Fibroblast of skin of back (primary cell): ENCODE measurements at regions not wholly inside any gene's neighbourhood (a gene's known extent, or its start where the extent isn't known, plus 50 kb on each side); places are given as distances from the start of the nearest gene placed in this dataset.

Experiments
- DNase-seq: peaks from one replicate; pipeline ENCODE4 v3.0.0-alpha.2; 2013

DNA sequence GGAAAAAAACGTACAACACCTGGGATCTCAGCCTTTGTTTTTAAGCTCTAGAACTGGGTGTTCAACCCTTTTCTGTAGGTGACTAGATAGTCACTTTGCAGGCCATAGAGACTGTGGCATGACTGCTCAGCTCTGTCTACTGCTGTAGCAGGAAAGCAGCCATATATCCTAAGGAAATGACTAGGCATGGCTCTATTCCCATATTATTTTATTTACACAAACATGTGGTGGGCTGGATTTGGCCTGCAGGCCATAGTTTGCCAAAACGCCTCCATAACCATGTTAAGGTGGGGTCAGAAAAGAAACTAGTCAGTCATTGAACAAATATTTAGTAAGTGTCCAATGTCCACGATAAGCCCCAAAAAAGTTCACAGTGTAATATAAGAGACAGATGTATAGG is 452.5 kb downstream of the MCTP2 start:
- no peak for DNase-seq

DNA sequence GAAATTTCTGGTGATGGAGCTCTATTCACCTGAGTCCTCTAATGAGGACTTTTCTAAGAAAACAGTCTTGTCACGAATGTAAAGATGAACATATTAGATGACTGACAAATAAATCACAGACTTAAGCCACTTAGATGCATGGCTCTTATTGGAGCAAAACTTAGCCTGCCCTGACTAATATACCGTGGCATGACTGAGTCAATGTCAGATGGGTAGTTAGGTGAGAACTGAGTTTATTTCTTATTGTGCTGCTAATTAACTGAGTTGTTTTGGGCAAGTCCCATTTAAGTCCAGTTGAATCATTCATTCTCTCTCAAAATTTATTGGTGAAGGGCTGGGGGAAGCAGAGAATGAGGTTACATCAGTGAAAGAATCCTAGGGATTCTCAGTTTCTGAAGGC is 459.8 kb downstream of the MCTP2 start:
- no peak for DNase-seq

DNA sequence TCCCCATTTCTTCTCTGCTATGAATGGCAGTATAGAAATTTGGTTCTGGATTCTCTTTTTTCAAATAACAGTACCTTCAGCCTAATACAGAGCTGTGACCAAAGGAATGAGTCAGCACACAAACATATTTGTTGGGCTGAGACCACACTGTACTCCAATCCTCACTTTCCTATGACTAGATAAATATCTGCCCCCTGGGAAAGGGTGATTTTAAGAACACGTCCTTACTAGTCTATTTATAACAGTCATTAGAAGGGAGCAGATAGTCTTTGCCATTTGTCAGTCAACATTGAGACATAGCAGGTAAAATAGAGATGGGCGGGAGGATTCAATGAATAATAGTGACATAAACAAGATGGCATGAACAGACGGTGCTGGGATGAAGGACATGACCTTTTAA is 461.3 kb downstream of the MCTP2 start:
- no peak for DNase-seq

DNA sequence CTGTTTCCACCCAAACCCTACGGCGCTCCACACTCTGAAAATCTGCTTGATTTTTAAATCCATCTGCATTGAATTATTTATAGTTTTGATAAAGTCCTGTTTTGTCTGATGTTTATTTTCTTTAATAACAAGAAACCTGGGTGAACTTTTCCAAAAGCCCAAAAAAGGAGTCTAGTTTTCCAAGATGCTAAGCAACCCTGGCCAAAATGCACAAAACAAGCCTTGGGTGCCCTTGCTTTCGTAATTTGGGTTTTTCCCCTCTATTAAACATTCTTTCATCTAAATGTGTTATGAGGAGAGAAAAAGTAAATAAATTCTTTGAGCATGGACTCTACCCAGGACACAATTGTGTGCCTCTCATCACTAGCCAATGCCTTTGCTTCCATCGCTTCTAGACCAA is 468.9 kb downstream of the MCTP2 start:
- DNase-seq: no peak

DNA sequence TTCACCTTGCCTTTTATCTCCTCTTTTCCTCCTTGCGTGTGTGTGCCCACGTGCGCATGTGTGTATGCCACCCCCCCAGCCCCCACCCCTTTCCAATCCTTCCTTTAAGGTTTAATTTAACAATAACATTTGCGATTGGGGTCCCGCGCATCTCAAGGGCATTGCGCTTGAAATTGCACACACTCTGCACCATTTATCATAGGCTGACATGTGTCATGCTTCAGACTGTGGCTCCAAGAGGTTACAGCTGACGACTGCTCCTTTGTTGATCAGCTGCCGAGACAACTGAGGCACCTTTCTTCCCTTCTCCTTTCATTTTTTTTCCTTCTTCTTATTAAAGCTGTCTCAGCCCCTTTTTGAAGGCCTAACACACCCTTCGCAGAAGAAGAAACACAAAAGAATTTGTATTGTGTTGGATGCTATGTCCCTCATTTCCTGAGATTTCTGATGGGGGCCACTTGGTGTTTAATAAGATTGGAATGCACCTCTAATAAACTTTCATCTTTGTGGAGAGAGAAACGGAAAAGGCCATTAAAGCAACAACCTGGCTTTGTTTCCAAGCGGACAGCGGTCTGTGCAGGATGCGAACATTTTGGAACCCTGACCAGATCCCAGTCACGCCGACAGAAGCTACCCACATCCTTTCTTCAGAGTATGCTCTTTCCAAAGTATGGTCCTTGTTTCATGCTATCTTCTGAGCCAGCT is 470.1 kb downstream of the MCTP2 start:
- no peak for DNase-seq

DNA sequence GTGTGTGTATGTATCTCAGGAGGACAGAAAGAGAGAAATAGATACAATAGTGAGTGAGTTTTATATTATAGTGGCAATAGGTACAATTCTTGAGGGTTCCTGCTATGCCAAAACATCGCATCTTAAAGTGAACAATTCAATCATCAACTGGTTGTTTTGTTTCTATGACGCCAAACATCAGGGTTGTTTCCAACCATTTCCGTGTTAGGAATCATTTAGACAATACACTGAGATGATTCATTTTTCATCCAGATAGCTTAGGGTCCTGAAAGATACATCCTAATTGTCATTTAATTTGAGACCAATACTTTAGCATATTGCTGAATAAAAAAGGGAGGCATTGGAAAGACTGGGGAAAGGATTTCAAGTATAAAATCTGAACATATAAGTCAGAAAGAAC is 472.2 kb downstream of the MCTP2 start:
- DNase-seq: no peak

DNA sequence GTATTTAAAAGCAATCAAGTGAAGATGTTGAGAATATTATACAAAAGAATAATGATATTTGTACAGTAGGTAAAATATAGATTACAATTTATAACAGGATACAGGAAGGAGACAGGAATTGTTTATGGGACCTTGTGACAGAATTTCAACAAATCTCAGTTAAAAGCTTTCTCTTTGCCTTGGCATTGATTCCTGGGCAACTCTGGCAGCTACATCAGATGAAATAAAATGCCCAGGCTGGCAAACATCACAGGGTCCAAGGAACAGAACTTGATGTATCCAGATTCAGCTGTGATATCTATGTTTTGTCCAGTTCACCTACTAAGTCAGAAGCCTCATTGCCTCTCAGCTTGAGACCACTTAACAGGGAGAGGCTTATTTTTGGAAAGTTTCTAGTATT is 473.1 kb downstream of the MCTP2 start:
- DNase-seq: no peak

DNA sequence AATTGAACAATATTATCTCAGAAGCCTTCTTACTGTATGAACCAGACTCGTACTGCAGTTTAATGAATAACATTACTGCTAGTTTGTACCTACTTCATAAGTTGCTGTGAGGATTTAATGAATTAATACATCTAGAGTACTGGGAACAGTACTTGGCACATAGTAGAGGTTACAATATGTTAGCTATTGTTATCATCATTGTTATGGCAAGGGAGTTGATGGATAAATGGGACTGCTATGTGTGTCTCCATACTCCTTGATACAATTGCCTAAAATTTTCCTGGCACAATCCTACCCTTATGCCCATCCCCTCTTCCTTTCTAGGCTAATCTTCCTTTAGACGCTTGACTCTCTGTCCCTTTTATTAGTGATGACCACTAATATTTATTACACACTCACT is 473.6 kb downstream of the MCTP2 start:
- no peak for DNase-seq

DNA sequence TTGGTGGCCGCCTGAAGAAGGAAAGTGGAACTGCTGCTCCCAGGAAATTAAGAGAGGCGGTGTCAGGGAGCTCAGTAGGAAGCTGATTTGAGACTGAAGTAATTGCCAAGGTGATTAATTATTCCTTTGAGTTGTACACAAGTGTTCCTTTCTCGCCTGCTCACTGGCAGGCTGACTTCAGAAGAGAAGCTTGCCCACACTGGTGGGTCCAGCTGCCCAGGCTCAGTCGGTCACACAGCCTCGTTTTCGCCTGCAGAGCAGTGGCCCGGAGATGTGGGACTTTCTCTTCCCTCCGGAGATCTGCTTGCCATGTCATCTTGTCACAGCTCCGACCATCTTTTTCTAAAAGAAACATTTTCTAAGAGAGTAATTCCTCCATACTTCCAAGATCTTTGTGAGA is 478.0 kb downstream of the MCTP2 start:
- no peak for DNase-seq

DNA sequence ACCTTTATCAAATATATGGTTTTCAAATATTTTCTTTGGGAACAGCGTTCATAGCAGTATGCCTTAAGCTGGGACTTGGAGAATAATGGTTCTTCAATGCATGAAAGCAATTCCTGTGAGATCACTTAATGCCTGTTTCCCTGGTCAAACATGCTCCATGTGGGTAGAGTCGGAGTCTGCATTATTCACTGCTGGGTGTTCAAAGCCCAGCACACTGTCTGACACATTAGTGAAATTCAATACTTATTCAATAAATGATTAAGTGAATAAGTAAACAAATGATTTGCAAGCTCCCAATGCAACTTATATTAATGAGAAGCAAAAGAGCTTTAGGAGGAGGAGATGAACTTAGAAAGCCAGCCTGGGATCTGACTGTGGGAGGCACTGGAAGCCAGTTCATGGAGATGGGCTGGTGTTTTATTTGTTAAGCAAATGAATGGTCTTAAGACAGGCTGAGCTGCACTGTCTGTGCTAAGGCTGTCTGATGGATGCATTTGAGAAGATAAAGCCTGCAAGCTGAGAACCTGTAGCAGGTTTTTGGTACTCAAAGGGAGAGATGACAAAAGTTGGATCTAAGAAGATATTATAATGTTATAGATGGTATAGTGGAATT is 490.8 kb downstream of the MCTP2 start:
- DNase-seq: no peak

DNA sequence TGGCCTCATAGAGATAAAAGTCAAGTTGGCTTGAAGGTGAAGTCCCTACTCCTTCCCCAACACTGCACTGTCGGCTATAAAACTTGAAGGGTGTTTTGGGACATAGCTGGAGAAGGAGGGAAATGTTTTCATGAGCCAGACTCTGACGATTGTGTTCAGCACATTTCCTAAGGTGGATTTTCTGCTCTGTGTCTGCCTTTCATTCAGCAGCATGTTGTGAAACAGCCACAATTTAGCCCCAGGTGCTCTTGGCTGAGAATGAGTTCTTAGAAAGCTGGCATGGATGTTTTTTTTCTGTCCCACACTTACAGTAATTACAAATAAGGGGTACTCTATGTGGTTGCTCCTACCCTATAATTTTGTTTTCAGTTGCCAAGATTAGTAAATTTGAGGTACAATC is 492.4 kb downstream of the MCTP2 start:
- DNase-seq: no peak

DNA sequence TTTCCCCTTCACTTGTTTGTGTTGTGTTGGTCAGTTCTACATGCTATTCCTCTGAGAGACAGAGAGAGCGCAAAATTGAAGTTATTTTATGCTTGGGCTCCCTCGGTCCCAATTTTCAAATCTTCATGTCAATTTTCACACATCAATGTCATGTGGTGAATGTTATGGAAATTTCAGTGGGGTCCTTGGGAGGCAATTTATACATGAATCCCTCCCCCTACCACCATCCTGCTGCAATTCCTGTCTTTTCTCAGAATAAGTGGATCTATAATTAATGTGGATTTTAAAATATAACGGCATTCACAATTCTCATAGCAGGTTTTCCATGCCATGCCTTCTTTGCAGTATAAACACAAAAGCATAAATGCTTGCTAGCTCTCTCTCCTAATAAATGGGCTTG is 499.9 kb downstream of the MCTP2 start:
- DNase-seq: no peak

DNA sequence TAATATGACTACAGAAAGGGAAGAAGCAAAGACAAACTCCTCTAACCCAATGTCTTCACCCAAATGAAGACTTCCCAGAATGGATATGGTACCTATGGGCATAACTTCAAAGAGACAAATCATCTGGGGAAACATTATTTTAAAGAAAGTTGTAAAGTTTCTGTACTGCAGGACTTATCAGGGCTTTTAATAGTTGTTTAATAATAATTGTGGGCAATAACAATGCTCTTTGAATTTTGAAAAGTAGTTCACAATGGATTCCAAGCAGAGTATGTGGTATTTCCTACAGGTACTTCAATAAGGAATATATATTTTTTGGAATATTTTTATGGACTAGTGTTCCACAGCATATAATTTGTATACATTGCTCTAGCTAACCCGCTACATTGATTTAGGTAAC is 503.1 kb downstream of the MCTP2 start:
- DNase-seq: no peak

DNA sequence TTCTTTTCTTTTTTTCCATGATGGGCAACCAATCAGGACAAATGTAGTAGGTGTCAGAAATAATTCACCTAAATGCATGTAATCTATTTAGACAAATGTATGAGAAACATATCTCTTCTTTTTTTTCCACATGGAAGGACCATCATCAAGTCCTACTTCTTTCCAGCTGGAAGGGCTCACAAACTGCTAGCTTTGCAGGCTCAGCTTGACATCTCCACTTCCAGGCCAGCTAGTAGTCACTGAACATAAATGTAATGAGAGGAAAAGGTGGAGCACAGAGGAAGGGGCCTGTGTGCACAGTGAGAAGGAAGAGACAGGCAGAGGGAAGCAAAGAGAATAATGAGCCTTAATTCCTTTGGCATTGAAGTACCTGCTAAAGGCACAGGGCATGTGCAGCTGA is 504.9 kb downstream of the MCTP2 start:
- no peak for DNase-seq

DNA sequence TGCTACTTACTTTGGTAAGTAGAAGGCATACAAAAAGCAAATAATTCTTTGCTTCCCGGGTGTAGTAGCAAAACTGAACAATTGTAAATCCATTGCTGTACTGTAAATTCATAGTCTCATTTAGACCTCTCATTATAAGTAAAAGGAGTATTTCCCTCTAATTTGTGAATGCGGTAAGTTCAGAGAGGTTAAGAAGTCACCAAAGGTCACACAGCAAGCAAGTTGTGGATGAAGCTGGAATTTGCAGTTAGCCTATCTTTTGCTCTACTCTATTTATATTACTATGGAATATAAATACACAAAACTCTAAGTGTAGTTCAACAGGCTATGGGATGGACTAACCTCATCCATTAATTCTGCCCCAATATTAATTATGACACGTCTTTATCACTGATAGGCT is 508.3 kb downstream of the MCTP2 start:
- no peak for DNase-seq

DNA sequence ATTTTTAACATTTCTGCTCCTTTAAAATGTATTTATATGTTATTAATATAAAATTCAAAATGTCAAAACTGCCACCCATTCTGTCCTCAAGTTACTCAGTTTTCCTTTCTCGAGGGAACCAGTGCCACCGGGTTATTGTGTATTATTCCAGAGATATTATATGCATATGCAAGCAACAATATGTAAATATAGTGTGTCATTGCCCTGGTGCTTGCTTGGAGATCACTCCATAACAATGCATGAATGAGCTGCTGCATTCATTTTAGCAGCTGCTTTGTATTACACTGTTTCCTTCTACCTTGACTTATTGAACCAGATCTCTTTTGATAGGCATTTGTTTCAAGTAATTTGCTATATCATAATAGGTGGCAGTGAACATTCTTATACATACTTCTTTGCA is 509.1 kb downstream of the MCTP2 start:
- no peak for DNase-seq

DNA sequence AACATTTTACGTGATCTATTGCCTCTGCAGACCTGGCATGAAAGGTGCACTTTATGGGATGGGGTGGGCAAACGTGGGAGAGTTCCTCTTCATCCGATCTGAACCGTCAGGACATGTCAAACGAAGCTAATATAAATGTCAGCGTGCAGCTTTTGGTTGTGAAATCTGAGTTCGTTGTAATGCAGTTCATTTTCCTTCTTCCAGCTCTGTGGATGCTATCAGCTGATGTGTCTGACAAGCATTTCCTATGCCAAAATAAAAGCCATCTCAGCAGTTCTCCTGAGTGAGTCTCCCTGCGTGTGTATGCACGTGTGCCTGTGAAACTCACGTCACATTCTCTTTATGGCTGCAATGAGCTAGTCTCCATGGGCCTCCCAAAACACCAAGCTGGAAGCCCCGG is 512.3 kb downstream of the MCTP2 start:
- DNase-seq: no peak

DNA sequence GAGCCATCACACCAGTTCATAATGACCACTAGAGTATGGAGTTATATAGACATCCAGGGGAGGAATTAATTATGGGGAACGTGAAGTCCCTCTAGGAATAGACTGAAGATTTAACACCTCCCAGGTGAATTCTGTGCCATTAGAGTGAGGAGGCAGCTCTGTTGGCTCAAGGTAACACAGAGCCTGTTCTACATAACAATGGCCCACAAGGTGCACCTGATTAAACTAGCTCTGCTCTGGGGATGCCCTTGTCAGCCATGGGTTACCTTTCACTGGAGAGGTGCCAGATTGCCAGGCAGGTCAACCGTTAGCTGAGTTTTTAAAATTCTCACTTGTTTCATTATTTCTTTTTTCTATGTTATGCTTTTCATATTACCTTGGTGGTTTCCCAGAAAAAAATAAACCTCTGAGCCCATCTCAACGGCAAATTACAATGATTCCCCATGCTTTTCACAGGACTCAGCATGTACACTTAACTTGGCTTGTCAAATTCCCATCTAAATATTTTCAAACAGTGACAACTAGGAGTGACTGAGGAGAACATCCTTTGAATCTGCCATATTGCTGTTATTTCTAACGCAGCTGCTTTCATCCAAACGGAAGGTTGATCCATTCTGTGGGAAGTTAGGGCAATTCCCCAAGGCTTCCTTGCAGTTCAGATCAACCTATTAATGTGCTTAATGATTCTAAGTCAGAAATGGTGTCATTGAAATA is 512.9 kb downstream of the MCTP2 start:
- DNase-seq: no peak

DNA sequence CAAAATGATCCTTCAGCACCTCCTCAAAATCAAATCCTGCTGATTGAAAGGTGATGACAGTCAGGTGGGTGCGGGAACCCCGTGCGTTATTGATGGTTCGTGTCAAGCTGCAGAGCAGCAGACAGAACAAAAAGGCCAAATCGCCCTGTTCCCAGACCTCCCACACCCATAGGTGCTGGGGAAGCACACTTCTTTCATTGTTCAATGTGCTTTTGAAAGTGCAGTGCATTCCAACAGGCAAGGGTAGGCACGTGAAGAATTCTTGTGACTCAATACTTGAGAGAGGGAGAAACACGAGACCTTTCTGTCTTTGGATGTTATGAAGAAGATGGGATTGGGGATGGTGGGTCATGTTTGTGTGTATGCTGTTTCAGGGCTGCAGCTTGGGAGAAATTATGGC is 514.0 kb downstream of the MCTP2 start:
- no peak for DNase-seq

DNA sequence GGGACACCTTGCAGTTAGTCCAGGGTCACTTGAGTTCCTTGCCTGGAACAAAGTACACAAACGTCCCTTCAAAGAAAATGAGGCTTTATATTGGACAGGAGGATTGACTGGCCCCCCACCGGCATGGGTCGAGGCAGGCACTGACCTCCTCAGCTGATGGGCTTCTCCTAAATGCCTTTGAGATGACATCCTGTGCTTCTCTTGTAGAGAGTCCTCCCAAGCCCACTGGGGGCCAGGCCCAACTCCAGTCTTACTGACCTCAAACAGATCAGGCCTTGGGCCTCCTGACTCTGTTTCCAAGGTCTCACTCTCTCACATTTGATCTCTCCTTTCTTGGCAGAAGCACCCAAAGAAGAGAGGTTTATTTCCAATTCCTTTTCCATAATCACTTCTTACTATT is 516.1 kb downstream of the MCTP2 start:
- DNase-seq: no peak

DNA sequence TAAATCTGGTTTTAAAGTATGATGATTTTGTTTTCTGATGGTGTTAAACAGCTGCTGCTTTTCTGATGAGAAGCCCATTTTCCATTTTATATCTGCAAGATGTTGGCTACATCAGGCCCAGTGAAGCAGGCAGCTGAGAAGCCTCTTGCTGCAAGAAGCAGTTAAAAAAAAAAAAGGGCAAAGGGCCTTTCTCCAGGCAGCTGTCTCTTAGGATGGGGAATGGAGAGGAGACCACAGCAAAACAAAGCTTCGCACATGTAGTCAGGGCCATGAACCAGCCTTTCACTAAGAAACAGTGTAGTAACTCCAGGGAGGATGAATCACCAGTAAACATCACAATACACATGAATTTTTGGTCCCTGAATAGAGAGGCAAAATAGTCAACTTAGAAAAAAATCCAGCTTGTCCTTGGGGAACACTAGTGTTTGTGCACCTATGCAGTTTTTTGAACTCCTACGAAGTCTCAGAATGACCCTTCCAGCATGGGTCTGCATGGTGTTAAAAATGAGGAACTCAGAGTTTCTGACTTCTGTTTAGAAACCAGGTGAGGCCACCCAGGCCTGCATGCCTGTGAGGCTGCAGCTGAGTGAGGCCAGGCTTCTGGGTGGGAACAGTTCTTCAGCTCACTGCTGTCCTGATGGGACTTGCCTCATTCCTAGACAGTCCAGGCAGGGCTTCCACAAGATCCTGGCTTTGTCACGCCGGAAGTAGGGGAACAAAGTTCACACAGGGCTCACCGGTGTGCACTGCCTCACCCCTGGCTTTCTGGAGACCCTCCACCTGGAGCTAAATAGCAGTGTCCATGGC is 518.7 kb downstream of the MCTP2 start:
- no peak for DNase-seq

DNA sequence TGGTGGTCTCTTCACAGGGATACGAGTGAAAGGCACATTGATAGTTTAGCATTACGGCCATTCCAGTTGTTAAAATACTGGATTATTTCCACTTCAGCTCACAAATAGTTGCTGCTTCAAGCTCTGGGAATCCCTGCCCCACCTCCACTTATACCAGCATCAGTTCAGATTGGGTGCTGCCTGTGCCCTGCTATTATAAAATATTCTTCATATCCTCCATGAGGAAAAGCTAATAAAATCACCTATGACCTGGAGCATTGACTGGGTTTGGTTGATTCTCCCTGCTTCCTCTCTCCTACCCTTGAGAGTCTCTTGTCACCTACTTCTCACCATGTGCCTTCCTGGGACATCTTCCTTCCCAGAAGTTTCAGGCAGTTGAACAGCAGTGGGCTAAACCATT is 529.0 kb downstream of the MCTP2 start:
- DNase-seq: no peak

DNA sequence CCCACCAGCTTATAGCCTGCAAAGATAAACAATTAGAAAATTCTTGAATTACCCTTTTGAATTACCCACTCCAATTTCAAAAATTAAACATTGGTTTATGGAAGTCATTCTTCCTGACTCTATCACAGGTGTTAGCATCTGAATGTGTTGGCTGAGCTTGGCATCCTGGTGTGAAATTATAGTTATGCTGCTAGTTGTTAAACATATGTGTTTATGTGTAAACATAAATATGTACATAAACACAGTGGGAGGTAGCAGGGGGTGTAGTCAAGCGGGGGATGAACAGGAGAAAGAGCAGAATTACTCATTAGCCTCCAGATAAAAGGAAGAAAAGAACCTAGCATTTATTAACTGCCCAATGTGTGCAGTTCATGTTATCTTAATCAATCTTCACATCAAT is 530.2 kb downstream of the MCTP2 start:
- DNase-seq: no peak
